IMR-90 (cell line): ENCODE measurements at regions not wholly inside any gene's neighbourhood (a gene's known extent, or its start where the extent isn't known, plus 50 kb on each side); places are given as distances from the start of the nearest gene placed in this dataset.

ENCODE experiments used
- ATAC-seq: fragments of 200-7000 bp; cut with Tn5 transposase; 2 replicates; pipeline ENCODE4 v1.9.1; 2020; ENCODE audit warnings: low read depth, mild to moderate bottlenecking, moderate library complexity
- BruUV-seq: library from RNA; stranded (reverse); fragments of 400-500 nt; replicated peaks from 2 replicates; lab custom pipeline; 2021; lab: Mats Ljungman, UMichigan
- CTCF ChIA-PET: fragments of 300-600 bp; formaldehyde crosslinking; extraction: SDS; loops from one replicate; lab custom pipeline; 2021; ENCODE audit warnings: antibody characterized with exemption; lab: Yijun Ruan, JAX
- POLR2A ChIA-PET: fragments of 300-600 bp; sonication (Branson Sonifier 250); formaldehyde crosslinking; loops from one replicate; lab custom pipeline; 2022; ENCODE audit warnings: antibody characterized with exemption; ENCODE audit not compliant: unreplicated experiment; lab: Charles Lee
- DNase-seq: peaks from one replicate; pipeline ENCODE4 v3.0.0; 2013
- H2AFZ ChIP-seq: replicated peaks from 2 replicates; pipeline ENCODE3; 2013; ENCODE audit warnings: low read length, mild to moderate bottlenecking; ENCODE audit not compliant: poor library complexity
- H2AK5ac ChIP-seq: 2 replicates; pipeline ENCODE4 v1.6.1; 2013; ENCODE audit warnings: low read depth, low read length, inconsistent platforms
- H2AK9ac ChIP-seq: replicated peaks from 2 replicates; pipeline ENCODE3; 2013; ENCODE audit warnings: mild to moderate bottlenecking, low read depth, low read length, moderate library complexity; ENCODE audit not compliant: poor library complexity
- H2BK120ac ChIP-seq: 2 replicates; pipeline ENCODE4 v1.6.1; 2013; ENCODE audit warnings: low read depth, low read length, inconsistent platforms
- H2BK15ac ChIP-seq: 3 replicates; pipeline ENCODE4 v1.6.1; 2013; ENCODE audit warnings: low read depth, low read length, inconsistent platforms
- H2BK20ac ChIP-seq: 2 replicates; pipeline ENCODE4 v1.6.1; 2013; ENCODE audit warnings: low read depth, mild to moderate bottlenecking, inconsistent platforms, low read length, moderate library complexity
- H2BK5ac ChIP-seq: 2 replicates; pipeline ENCODE4 v1.6.1; 2013; ENCODE audit warnings: mild to moderate bottlenecking, low read depth, low read length, inconsistent platforms; ENCODE audit not compliant: poor library complexity, severe bottlenecking
- H3K14ac ChIP-seq: replicated peaks from 2 replicates; pipeline ENCODE4 v1.6.1; 2013; ENCODE audit warnings: low read depth, low read length, inconsistent platforms
- H3K18ac ChIP-seq: 2 replicates; pipeline ENCODE4 v1.6.1; 2013; ENCODE audit warnings: low read depth, low read length, control low read depth
- H3K23ac ChIP-seq: 2 replicates; pipeline ENCODE4 v1.6.1; 2013; ENCODE audit warnings: low read depth, low read length, inconsistent platforms
- H3K27ac ChIP-seq: 2 replicates; pipeline ENCODE4 v1.5.1; 2013; ENCODE audit warnings: mild to moderate bottlenecking, control low read depth, low read length; ENCODE audit not compliant: insufficient read depth
- H3K27me3 ChIP-seq: 2 replicates; pipeline ENCODE4 v1.6.1; 2013; ENCODE audit warnings: low read length; ENCODE audit not compliant: control insufficient read depth, insufficient read depth
- H3K36me3 ChIP-seq: 2 replicates; pipeline ENCODE4 v1.6.1; 2013; ENCODE audit warnings: low read length, mixed read lengths; ENCODE audit not compliant: control insufficient read depth, insufficient read depth
- H3K4ac ChIP-seq: 2 replicates; pipeline ENCODE4 v1.6.1; 2013; ENCODE audit warnings: low read depth, low read length, inconsistent platforms
- H3K4me1 ChIP-seq: 2 replicates; pipeline ENCODE4 v1.6.1; 2013; ENCODE audit warnings: low read length, mixed read lengths; ENCODE audit not compliant: control insufficient read depth, insufficient read depth
- H3K4me2 ChIP-seq: 2 replicates; pipeline ENCODE4 v1.6.1; 2013; ENCODE audit warnings: low read depth, mild to moderate bottlenecking, control low read depth, low read length, moderate library complexity
- H3K4me3 ChIP-seq: 2 replicates; pipeline ENCODE4 v1.5.1; 2013; ENCODE audit warnings: low read depth, mild to moderate bottlenecking, control low read depth, low read length, moderate library complexity; ENCODE audit not compliant: insufficient read depth
- H3K56ac ChIP-seq: 2 replicates; pipeline ENCODE4 v1.6.1; 2013; ENCODE audit warnings: low read length, inconsistent platforms; ENCODE audit not compliant: insufficient read depth; ENCODE audit errors: extremely low read depth
- H3K79me1 ChIP-seq, 2 experiments: 2 replicates each; pipeline ENCODE4 v1.6.1; 2013; ENCODE audit warnings: low read length in 2 of 2, inconsistent platforms in 1 of 2, low read depth in 1 of 2
- H3K9ac ChIP-seq: 2 replicates; pipeline ENCODE4 v1.6.1; 2013; ENCODE audit warnings: low read depth, low read length, control low read depth
- H3K9me1 ChIP-seq: 2 replicates; pipeline ENCODE4 v1.6.1; 2013; ENCODE audit warnings: low read length, inconsistent platforms; ENCODE audit not compliant: insufficient read depth
- H3K9me3 ChIP-seq: 2 replicates; pipeline ENCODE4 v1.6.1; 2013; ENCODE audit warnings: low read length; ENCODE audit not compliant: control insufficient read depth, insufficient read depth
- H4K20me1 ChIP-seq: 2 replicates; pipeline ENCODE4 v1.6.1; 2013; ENCODE audit warnings: low read length, inconsistent platforms; ENCODE audit not compliant: insufficient read depth
- H4K5ac ChIP-seq: 2 replicates; pipeline ENCODE4 v1.6.1; 2013; ENCODE audit warnings: mild to moderate bottlenecking, low read depth, low read length, control low read depth
- H4K8ac ChIP-seq, 2 experiments: 2 replicates each; pipeline ENCODE4 v1.6.1; 2013; ENCODE audit warnings: low read depth in 2 of 2, low read length in 2 of 2, control low read depth in 1 of 2, inconsistent platforms in 1 of 2
- H4K91ac ChIP-seq: 2 replicates; pipeline ENCODE4 v1.6.1; 2013; ENCODE audit warnings: low read depth, low read length, inconsistent platforms; ENCODE audit not compliant: insufficient read depth
- BHLHE40 ChIP-seq: fragments of 150-350 bp; IDR thresholded peaks from 2 replicates; pipeline ENCODE4 v1.6.1; 2016; ENCODE audit warnings: mild to moderate bottlenecking, low read depth, low read length
- CEBPB ChIP-seq: IDR thresholded peaks from 2 replicates; pipeline ENCODE4 v1.6.1; 2012; ENCODE audit warnings: low read depth, low read length, improper control_type of control experiment
- FOS ChIP-seq: fragments of 150-350 bp; IDR thresholded peaks from 2 replicates; pipeline ENCODE4 v1.6.1; 2016; ENCODE audit warnings: low read depth, low read length
- MAFK ChIP-seq: IDR thresholded peaks from 2 replicates; pipeline ENCODE4 v1.6.1; 2012; ENCODE audit warnings: low read depth, low read length, improper control_type of control experiment
- MAZ ChIP-seq: IDR thresholded peaks from 2 replicates; pipeline ENCODE4 v1.6.1; 2012; ENCODE audit warnings: low read depth, mild to moderate bottlenecking, low read length, improper control_type of control experiment, moderate library complexity, borderline replicate concordance
- MXI1 ChIP-seq: IDR thresholded peaks from 2 replicates; pipeline ENCODE4 v1.6.1; 2012; ENCODE audit warnings: low read depth, mild to moderate bottlenecking, low read length, moderate library complexity, borderline replicate concordance
- NFE2L2 ChIP-seq: fragments of 150-350 bp; IDR thresholded peaks from 2 replicates; pipeline ENCODE4 v1.6.1; 2016; ENCODE audit warnings: low read depth, mild to moderate bottlenecking, low read length
- POLR2A ChIP-seq: IDR thresholded peaks from 2 replicates; pipeline ENCODE4 v1.6.1; 2012; ENCODE audit warnings: mild to moderate bottlenecking, low read depth, low read length
- RAD21 ChIP-seq: IDR thresholded peaks from 2 replicates; pipeline ENCODE4 v1.6.1; 2012; ENCODE audit warnings: low read length, improper control_type of control experiment
- RCOR1 ChIP-seq: IDR thresholded peaks from 2 replicates; pipeline ENCODE4 v1.6.1; 2012; ENCODE audit warnings: mild to moderate bottlenecking, low read length, improper control_type of control experiment; ENCODE audit not compliant: insufficient replicate concordance
- SMC3 ChIP-seq: fragments of 150-350 bp; IDR thresholded peaks from 2 replicates; pipeline ENCODE4 v1.6.1; 2016; ENCODE audit warnings: low read depth, mild to moderate bottlenecking, antibody characterized with exemption, low read length, moderate library complexity
- WGBS, 2 experiments: methylation state at CpG; one replicate each; pipeline versions ENCODE4 v1.1.5 to v1.1.7; 2013; ENCODE audit warnings: missing lambda C conversion rate in 2 of 2; ENCODE audit not compliant: insufficient read length in 1 of 2; ENCODE audit errors: extremely low coverage in 2 of 2; 5-methylcytosine and 5-hydroxymethylcytosine counted together
- dilution Hi-C: fragments of 300-500 bp; cut with HindIII; formaldehyde crosslinking; loops from one replicate; pipeline ENCODE4 v1.14.3; 2018; ENCODE audit warnings: low sequenced_read_pairs; ENCODE audit not compliant: unreplicated experiment
- in situ Hi-C: fragments of 300-500 bp; cut with MboI; formaldehyde crosslinking; loops from 3 replicates; pipeline ENCODE4 v1.14.3; 2019; ENCODE audit warnings: low sequenced_read_pairs, inconsistent platforms, mixed read lengths
- intact Hi-C: fragments of 100-400 bp; cut with micrococcal nuclease; formaldehyde crosslinking; loops from 2 replicates; pipeline ENCODE4 v1.10.0; 2022
- TF ChIP-seq, protein P1 (sequence below): fragments of 150-350 bp; IDR thresholded peaks from 2 replicates; pipeline ENCODE4 v1.6.1; 2017; ENCODE audit warnings: mild to moderate bottlenecking, antibody characterized with exemption, low read length, low read depth
- TF ChIP-seq, protein P2 (sequence below): fragments of 150-350 bp; IDR thresholded peaks from 2 replicates; pipeline ENCODE4 v1.6.1; 2016; ENCODE audit warnings: low read depth, mild to moderate bottlenecking, low read length, moderate library complexity, borderline replicate concordance
- TF ChIP-seq, protein P3 (sequence below): conservative IDR thresholded peaks from 2 replicates; pipeline ENCODE4 v1.5.1; 2012; ENCODE audit warnings: mild to moderate bottlenecking, low read depth, low read length, improper control_type of control experiment

DNA sequence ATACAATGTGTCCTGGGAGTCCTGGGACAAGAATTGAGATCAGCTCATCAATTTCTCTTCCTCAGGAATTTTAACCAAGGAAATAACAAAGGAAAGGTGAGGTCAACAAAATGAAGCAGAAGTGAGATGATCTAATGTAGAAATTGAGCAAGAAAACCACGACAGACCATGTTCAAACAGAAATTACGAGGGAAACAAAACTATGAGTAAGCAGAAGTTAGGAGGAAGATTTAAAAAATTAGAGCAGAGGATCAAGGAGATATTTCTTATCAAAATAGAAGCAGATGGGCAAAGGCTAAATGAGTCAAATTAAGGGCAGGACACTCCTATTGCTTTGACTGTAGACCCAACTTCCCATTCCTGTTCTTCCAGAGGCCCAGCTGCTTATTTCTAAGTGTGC is 97.4 kb downstream of the HINT1 start:
- no peak overlapping the region for H3K56ac ChIP-seq
- ChIA-PET POLR2A (no interaction called here), CTCF (no interaction called here)
- H2BK5ac ChIP-seq, result no peak overlapping the region
- H3K14ac ChIP-seq, result no peak overlapping the region
- no peak overlapping the region for H3K18ac ChIP-seq
- dilution Hi-C loops, result no loop called here
- no peak overlapping the region for H2AK5ac ChIP-seq
- H3K9me1 ChIP-seq, result no peaks in the 10 kb centered on the region
- no peak overlapping the region for H2AFZ ChIP-seq
- BruUV-seq, result no TSS peak
- H3K27ac ChIP-seq, result no peak overlapping the region
- H3K4ac ChIP-seq, result no peak overlapping the region
- intact Hi-C loops, result no loop called here
- H3K9ac ChIP-seq, result no peak overlapping the region
- no peaks in the 10 kb centered on the region for H4K20me1 ChIP-seq
- WGBS, 2 experiments, result 20% methylated on average over 1 of the region's 2 CpGs; no CpG with 5 or more reads in 1 of the 2 experiments
- no peak overlapping the region for H2BK20ac ChIP-seq
- no peak overlapping the region for H3K4me2 ChIP-seq
- H2BK120ac ChIP-seq, result no peak overlapping the region
- no peaks in the 10 kb centered on the region for H3K36me3 ChIP-seq
- no peaks in the 10 kb centered on the region for H3K27me3 ChIP-seq
- H4K5ac ChIP-seq, result no peak overlapping the region
- H3K4me3 ChIP-seq, result no peak overlapping the region
- no peaks in the 10 kb centered on the region for H3K4me1 ChIP-seq
- in situ Hi-C loops, result no loop called here
- TF ChIP-seq MAFK (no peak), SMC3 (no peak), MAZ (no peak), BHLHE40 (no peak), POLR2A (no peak), CEBPB (no peak), RCOR1 (no peak), FOS (no peak), MXI1 (no peak), RAD21 (no peak), NFE2L2 (no peak)
- TF ChIP-seq, protein P1, sequence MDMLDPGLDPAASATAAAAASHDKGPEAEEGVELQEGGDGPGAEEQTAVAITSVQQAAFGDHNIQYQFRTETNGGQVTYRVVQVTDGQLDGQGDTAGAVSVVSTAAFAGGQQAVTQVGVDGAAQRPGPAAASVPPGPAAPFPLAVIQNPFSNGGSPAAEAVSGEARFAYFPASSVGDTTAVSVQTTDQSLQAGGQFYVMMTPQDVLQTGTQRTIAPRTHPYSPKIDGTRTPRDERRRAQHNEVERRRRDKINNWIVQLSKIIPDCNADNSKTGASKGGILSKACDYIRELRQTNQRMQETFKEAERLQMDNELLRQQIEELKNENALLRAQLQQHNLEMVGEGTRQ, result no peak
- TF ChIP-seq, protein P2, sequence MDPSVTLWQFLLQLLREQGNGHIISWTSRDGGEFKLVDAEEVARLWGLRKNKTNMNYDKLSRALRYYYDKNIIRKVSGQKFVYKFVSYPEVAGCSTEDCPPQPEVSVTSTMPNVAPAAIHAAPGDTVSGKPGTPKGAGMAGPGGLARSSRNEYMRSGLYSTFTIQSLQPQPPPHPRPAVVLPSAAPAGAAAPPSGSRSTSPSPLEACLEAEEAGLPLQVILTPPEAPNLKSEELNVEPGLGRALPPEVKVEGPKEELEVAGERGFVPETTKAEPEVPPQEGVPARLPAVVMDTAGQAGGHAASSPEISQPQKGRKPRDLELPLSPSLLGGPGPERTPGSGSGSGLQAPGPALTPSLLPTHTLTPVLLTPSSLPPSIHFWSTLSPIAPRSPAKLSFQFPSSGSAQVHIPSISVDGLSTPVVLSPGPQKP, result no peak
- TF ChIP-seq, protein P3, sequence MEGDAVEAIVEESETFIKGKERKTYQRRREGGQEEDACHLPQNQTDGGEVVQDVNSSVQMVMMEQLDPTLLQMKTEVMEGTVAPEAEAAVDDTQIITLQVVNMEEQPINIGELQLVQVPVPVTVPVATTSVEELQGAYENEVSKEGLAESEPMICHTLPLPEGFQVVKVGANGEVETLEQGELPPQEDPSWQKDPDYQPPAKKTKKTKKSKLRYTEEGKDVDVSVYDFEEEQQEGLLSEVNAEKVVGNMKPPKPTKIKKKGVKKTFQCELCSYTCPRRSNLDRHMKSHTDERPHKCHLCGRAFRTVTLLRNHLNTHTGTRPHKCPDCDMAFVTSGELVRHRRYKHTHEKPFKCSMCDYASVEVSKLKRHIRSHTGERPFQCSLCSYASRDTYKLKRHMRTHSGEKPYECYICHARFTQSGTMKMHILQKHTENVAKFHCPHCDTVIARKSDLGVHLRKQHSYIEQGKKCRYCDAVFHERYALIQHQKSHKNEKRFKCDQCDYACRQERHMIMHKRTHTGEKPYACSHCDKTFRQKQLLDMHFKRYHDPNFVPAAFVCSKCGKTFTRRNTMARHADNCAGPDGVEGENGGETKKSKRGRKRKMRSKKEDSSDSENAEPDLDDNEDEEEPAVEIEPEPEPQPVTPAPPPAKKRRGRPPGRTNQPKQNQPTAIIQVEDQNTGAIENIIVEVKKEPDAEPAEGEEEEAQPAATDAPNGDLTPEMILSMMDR, result no peak
- ATAC-seq (no peak), DNase-seq (no peak)
- no peaks in the 10 kb centered on the region; the same call in 1 of the 2 replicates for H3K9me3 ChIP-seq
- H3K79me1 ChIP-seq, result no peaks in the 10 kb centered on the region
- H4K91ac ChIP-seq, result no peak overlapping the region
- no peak overlapping the region for H3K23ac ChIP-seq
- H2BK15ac ChIP-seq, result no peak overlapping the region
- H2AK9ac ChIP-seq, result no peak overlapping the region
- H4K8ac ChIP-seq, result no peak overlapping the region
